ENCODE measurements at regions not wholly inside any gene's neighbourhood (a gene's known extent, or its start where the extent isn't known, plus 50 kb on each side); places are given as distances from the start of the nearest gene placed in this dataset.

DNA sequence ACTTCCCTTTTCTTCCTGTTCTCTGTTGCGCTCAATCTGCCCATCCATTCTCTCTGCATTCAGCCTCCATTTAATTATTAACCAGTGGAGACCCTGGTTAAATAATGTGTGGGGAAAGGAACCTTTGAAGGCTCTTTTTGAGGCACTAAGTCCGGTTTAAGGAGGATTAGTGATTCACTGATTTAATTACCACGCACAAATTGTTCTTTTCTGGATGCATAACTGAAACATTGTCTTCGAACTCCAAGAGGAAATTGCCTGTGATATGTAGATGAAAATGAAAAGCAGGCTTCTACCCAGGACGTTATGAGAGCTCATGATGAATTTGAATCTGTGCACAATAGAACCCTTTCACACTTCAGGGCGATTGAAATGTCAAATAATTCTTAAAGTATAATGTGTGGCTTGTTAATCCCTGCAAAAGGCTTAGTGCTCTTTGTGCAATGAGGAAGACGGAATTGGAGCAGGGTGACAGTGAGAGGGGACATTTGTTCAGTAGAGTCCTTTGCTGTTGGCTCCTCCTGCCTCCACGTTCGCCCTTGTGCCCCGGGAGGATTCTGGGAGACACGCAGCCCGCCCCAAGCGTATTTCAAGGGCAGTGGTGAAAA is 51.1 kb upstream of the ZNF236 start:
- Histone ChIP-seq H3K36me3 (ENCODE audit: control insufficient read depth, insufficient read depth, low read length) (no peaks in the 10 kb centered on the region), H3K4me1 (ENCODE audit: control insufficient read depth, insufficient read depth, low read length) (no peaks in the 10 kb centered on the region), H3K27me3 (ENCODE audit: control insufficient read depth, insufficient read depth, low read length, poor library complexity, severe bottlenecking) (no peaks in the 10 kb centered on the region), H3K4me3 (ENCODE audit: insufficient read depth, low read depth, low read length) (no peak overlapping the region), H3K27ac (ENCODE audit: insufficient read depth, low read depth, low read length, poor library complexity, severe bottlenecking) (no peak overlapping the region), H3K9me3 (ENCODE audit: control insufficient read depth, low read length) (no peaks in the 10 kb centered on the region)
- WGBS, 2 experiments: 89 to 93% methylated on average over 13 of the region's 13 CpGs

DNA sequence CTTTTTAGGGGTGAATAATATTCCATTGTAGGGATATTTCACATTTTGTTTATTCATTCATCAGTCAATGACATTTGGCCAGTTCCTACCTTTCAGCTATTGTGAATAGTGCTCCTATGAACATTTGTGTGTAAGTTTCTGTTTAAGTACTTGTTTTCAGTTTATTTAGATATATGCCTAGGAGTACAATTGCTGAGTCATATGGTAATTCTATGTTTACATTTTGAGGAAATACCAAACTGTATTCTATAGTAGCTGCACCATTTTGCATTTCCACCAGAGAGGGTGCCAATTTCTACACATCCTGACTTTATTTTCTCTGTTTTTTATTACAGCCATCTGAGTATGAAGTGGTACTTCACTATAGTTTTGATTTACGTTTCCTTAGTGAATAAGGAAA is 54.4 kb upstream of the ZNF236 start:
- Histone ChIP-seq H3K4me3 (ENCODE audit: insufficient read depth, low read depth, low read length) (no peak overlapping the region), H3K4me1 (ENCODE audit: control insufficient read depth, insufficient read depth, low read length) (no peaks in the 10 kb centered on the region), H3K27ac (ENCODE audit: insufficient read depth, low read depth, low read length, poor library complexity, severe bottlenecking) (no peak overlapping the region), H3K27me3 (ENCODE audit: control insufficient read depth, insufficient read depth, low read length, poor library complexity, severe bottlenecking) (no peaks in the 10 kb centered on the region), H3K9me3 (ENCODE audit: control insufficient read depth, low read length) (no peaks in the 10 kb centered on the region), H3K36me3 (ENCODE audit: control insufficient read depth, insufficient read depth, low read length) (no peaks in the 10 kb centered on the region)
- 100% methylated on average over 1 of the region's 1 CpG; no CpG with 5 or more reads in 1 of the 2 experiments for WGBS, 2 experiments

DNA sequence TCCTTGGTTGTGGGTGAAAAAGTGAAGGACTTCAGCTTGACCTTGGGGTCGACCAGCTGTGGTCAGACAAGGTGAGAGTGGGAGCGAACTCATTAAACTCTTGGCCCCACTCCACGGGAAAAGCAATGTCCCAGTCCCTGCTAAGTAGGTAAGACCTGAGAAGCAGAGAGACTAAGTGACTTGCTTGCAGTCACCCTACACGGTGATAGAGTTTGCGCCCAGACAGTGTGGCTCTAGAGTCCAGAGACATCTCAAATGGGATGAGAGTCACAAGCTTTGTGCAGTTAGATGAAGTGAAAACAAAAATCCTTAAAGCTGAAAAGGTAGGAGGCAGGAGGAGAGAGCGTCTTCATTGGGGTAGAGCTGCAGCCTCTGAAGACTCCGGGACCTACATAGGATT is 55.9 kb upstream of the ZNF236 start:
- H3K36me3 ChIP-seq (ENCODE audit: control insufficient read depth, insufficient read depth, low read length): no peaks in the 10 kb centered on the region
- H3K4me1 ChIP-seq (ENCODE audit: control insufficient read depth, insufficient read depth, low read length): no peaks in the 10 kb centered on the region
- H3K27me3 ChIP-seq (ENCODE audit: control insufficient read depth, insufficient read depth, low read length, poor library complexity, severe bottlenecking): no peaks in the 10 kb centered on the region
- no peaks in the 10 kb centered on the region for H3K9me3 ChIP-seq (ENCODE audit: control insufficient read depth, low read length)
- H3K27ac ChIP-seq (ENCODE audit: insufficient read depth, low read depth, low read length, poor library complexity, severe bottlenecking): no peak overlapping the region
- WGBS, 2 experiments: 95 to 98% methylated on average over 7 of the region's 7 CpGs
- H3K4me3 ChIP-seq (ENCODE audit: insufficient read depth, low read depth, low read length): no peak overlapping the region

DNA sequence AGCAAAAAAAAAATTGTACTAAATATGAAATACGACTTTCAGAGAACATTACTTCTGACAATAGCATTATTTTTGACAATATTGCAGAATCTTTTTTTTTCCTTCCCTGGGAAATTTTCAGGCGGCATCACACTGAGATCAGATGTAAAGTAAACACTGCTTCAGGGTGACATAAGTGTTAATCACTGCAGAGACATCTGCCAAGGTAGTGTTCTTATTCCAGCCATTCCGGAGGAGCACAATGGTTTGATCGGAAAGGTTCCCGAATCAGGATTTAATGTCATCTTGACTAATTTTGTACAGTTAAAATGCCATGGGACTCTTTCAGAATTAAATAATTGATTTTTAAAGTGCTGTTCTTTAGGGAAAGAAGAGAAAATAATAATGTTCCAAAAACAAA is 56.7 kb upstream of the ZNF236 start:
- WGBS, 2 experiments: 92 to 95% methylated on average over 5 of the region's 5 CpGs
- Histone ChIP-seq H3K27me3 (ENCODE audit: control insufficient read depth, insufficient read depth, low read length, poor library complexity, severe bottlenecking) (no peaks in the 10 kb centered on the region), H3K4me1 (ENCODE audit: control insufficient read depth, insufficient read depth, low read length) (no peaks in the 10 kb centered on the region), H3K4me3 (ENCODE audit: insufficient read depth, low read depth, low read length) (no peak overlapping the region), H3K27ac (ENCODE audit: insufficient read depth, low read depth, low read length, poor library complexity, severe bottlenecking) (no peak overlapping the region), H3K36me3 (ENCODE audit: control insufficient read depth, insufficient read depth, low read length) (no peaks in the 10 kb centered on the region), H3K9me3 (ENCODE audit: control insufficient read depth, low read length) (no peaks in the 10 kb centered on the region)

DNA sequence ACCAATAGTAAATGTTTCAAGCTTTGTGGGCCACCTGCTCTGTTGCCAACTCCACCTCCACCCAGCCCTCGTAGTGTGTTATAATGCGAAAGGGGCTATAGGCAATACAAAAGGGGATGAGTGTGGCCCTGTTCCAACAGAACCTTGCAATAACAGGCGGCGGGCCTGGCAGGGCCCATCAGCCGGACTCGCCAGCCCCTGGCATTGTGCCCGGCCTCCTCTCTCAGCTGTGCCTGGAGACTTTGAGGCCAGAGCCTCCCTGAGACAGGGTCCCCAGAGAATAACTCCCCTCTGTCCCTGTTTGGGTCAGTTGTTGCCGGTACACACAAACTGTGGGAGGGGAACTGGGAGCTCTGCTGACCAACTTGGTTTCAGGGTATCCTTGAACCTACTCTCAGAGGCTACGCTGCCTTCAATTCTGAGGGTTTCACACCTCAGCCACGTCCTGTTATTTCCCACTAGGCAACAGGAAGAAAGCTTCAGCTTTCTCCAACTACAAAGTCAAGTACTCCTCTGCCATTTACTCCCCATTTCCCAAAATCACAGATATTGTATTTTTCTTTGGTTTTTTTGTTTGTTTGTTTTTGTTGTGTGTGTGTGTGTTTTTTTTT is 58.0 kb upstream of the ZNF236 start:
- Histone ChIP-seq H3K36me3 (ENCODE audit: control insufficient read depth, insufficient read depth, low read length) (no peaks in the 10 kb centered on the region), H3K4me3 (ENCODE audit: insufficient read depth, low read depth, low read length) (no peak overlapping the region), H3K27me3 (ENCODE audit: control insufficient read depth, insufficient read depth, low read length, poor library complexity, severe bottlenecking) (no peaks in the 10 kb centered on the region), H3K9me3 (ENCODE audit: control insufficient read depth, low read length) (no peaks in the 10 kb centered on the region), H3K27ac (ENCODE audit: insufficient read depth, low read depth, low read length, poor library complexity, severe bottlenecking) (no peak overlapping the region), H3K4me1 (ENCODE audit: control insufficient read depth, insufficient read depth, low read length) (no peaks in the 10 kb centered on the region)
- WGBS, 2 experiments: 91 to 94% methylated on average over 10 of the region's 10 CpGs

DNA sequence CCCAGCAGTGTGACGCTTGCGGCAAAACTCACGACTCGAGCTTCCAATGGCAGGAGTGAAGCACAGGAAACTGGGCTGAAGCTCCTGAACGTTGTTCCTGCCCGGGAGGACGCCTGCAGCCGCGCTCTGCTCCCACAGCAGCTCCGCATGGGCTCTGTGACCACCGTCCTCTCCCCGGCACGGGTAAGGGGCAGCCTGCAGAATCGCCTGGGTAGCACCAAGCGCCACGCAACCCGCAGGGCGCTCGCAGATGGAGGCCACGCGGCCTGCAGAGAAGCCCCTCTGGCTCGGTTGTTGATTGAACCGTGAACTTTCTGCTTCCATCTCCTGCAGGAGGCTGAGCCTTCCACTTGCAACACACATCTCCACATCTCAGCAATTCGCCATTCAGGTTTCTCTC is 63.3 kb upstream of the ZNF236 start:
- WGBS, 2 experiments: 92 to 93% methylated on average over 24 of the region's 24 CpGs

DNA sequence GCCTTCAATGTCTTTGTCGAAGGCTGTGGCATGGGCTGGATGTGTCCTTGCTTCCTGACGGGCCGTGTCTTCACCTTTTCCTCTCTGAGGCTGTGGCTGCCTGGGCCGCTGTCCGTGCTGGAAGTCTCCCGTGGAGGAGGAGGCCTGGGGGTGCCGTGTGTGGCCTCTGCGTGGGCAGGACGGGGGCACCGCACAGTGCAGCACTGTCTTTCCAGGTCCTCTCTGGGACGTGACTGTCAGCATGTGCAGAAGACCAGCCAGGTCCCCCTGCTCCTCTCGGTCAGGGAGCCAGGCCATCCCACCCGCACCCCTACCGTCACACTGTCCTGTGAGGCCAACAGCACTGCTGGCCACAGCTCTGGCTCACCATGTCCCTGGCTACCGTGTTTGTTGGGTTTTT is 64.4 kb upstream of the ZNF236 start:
- Histone ChIP-seq H3K4me3 (ENCODE audit: insufficient read depth, low read depth, low read length) (no peak overlapping the region), H3K4me1 (ENCODE audit: control insufficient read depth, insufficient read depth, low read length) (no peaks in the 10 kb centered on the region), H3K27me3 (ENCODE audit: control insufficient read depth, insufficient read depth, low read length, poor library complexity, severe bottlenecking) (no peaks in the 10 kb centered on the region), H3K9me3 (ENCODE audit: control insufficient read depth, low read length) (no peaks in the 10 kb centered on the region), H3K36me3 (ENCODE audit: control insufficient read depth, insufficient read depth, low read length) (no peaks in the 10 kb centered on the region), H3K27ac (ENCODE audit: insufficient read depth, low read depth, low read length, poor library complexity, severe bottlenecking) (no peak overlapping the region)
- 92 to 95% methylated on average over 14 to 15 of the region's 15 CpGs for whole genome bisulfite sequencing, 2 experiments

More for the DNA sequence above, 63.3 kb upstream of the ZNF236 start:
- no peak overlapping the region for H3K27ac ChIP-seq (ENCODE audit: insufficient read depth, low read depth, low read length, poor library complexity, severe bottlenecking)
- H3K4me3 ChIP-seq (ENCODE audit: insufficient read depth, low read depth, low read length): no peak overlapping the region
- H3K27me3 ChIP-seq (ENCODE audit: control insufficient read depth, insufficient read depth, low read length, poor library complexity, severe bottlenecking): no peaks in the 10 kb centered on the region
- no peaks in the 10 kb centered on the region for H3K4me1 ChIP-seq (ENCODE audit: control insufficient read depth, insufficient read depth, low read length)
- H3K36me3 ChIP-seq (ENCODE audit: control insufficient read depth, insufficient read depth, low read length): no peaks in the 10 kb centered on the region
- no peaks in the 10 kb centered on the region for H3K9me3 ChIP-seq (ENCODE audit: control insufficient read depth, low read length)

DNA sequence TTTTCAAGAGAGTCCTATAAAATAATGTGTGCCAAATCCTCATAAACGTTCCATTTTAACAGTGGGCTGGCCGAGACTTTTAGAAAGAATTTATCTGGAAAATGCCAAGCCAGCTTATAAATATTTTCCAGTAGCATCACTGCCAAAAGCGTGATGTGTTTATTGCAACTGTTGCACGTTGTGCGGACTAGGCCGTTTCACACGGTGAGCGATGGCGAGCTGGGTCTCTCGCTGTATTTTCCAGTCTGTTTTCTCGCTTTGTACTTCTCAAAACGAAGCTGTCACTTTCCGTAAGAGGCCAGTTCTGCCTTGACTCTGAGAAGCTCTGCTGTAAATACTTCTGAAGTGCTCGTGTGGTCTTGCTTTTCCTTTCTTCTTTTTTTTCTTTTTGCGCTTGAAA is 65.0 kb upstream of the ZNF236 start:
- Histone ChIP-seq H3K27ac (ENCODE audit: insufficient read depth, low read depth, low read length, poor library complexity, severe bottlenecking) (no peak overlapping the region), H3K9me3 (ENCODE audit: control insufficient read depth, low read length) (no peaks in the 10 kb centered on the region), H3K4me3 (ENCODE audit: insufficient read depth, low read depth, low read length) (no peak overlapping the region), H3K36me3 (ENCODE audit: control insufficient read depth, insufficient read depth, low read length) (no peaks in the 10 kb centered on the region), H3K4me1 (ENCODE audit: control insufficient read depth, insufficient read depth, low read length) (no peaks in the 10 kb centered on the region), H3K27me3 (ENCODE audit: control insufficient read depth, insufficient read depth, low read length, poor library complexity, severe bottlenecking) (no peaks in the 10 kb centered on the region)
- WGBS, 2 experiments: 94 to 97% methylated on average over 15 of the region's 15 CpGs

DNA sequence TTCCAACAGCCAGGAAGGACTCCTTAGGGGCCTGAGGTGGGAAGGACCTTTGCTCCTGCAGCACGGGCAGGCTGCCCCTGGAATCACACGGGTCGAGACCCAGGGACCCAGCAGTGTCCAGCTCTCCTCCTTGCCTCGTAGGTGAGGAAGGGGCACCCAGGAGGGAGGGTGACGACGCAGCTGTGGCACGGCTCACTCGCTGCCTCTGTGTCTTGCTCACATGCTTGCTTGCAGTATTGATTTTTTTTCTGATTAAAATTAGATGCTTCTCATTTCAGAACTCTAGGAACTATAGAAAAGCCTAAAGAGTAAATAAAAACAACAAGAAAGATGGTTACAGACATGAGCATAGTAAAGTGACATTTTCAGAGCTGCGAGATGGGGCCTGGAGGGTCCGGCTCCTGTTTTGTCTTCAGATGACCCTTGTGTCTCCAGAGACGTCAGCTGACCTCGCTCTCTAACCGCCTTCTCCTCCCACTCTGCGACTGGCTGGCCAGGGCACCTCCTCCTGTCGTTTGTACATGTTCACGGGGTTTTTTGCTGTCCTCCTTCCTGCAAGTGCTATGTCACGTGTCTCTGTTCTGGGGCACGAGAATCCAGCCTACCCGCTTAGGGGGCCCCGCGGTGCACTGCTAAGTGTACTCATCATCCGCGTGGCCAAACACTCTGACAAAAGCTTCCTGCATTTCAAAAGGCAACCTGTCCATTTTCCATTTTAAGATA is 65.7 kb upstream of the ZNF236 start:
- Histone ChIP-seq H3K36me3 (ENCODE audit: control insufficient read depth, insufficient read depth, low read length) (no peaks in the 10 kb centered on the region), H3K4me3 (ENCODE audit: insufficient read depth, low read depth, low read length) (no peak overlapping the region), H3K27me3 (ENCODE audit: control insufficient read depth, insufficient read depth, low read length, poor library complexity, severe bottlenecking) (no peaks in the 10 kb centered on the region), H3K27ac (ENCODE audit: insufficient read depth, low read depth, low read length, poor library complexity, severe bottlenecking) (no peak overlapping the region), H3K4me1 (ENCODE audit: control insufficient read depth, insufficient read depth, low read length) (no peaks in the 10 kb centered on the region), H3K9me3 (ENCODE audit: control insufficient read depth, low read length) (no peaks in the 10 kb centered on the region)
- WGBS, 2 experiments: 88 to 89% methylated on average over 23 of the region's 23 CpGs

DNA sequence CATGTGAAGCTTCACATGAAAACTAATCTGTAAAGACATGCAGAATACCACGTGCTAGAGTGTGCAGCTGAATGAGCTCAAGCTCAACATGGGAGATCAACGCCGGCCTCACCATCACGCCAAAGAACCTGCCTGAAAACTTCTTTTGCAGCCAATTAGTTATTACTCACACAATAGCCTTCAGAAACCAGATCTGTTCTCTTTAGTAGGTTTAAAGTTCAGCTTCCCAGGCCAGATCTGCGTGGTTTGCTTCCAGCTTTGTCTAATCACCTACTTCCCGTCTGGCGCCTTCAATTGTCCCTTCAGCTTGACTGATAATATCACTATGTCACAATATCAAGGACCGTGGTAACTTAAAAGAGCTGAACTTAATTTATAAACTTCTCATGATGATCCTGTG is 68.0 kb upstream of the ZNF236 start:
- H3K9me3 ChIP-seq (ENCODE audit: control insufficient read depth, low read length): no peaks in the 10 kb centered on the region
- no peak overlapping the region for H3K4me3 ChIP-seq (ENCODE audit: insufficient read depth, low read depth, low read length)
- H3K36me3 ChIP-seq (ENCODE audit: control insufficient read depth, insufficient read depth, low read length): no peaks in the 10 kb centered on the region
- H3K27ac ChIP-seq (ENCODE audit: insufficient read depth, low read depth, low read length, poor library complexity, severe bottlenecking): no peak overlapping the region
- no peaks in the 10 kb centered on the region for H3K4me1 ChIP-seq (ENCODE audit: control insufficient read depth, insufficient read depth, low read length)
- H3K27me3 ChIP-seq (ENCODE audit: control insufficient read depth, insufficient read depth, low read length, poor library complexity, severe bottlenecking): no peaks in the 10 kb centered on the region
- 93 to 95% methylated on average over 8 of the region's 8 CpGs for WGBS, 2 experiments
